Neural progenitor cell (in vitro differentiated cells): ENCODE measurements at regions not wholly inside any gene's neighbourhood (a gene's known extent, or its start where the extent isn't known, plus 50 kb on each side); places are given as distances from the start of the nearest gene placed in this dataset.
A peak's percentile ranks its signal among the peaks of the same experiment; 100 is the strongest.

ENCODE experiments used
- DNase-seq: peaks from one replicate; pipeline ENCODE4 v3.0.0-alpha.2; 2016; ENCODE audit warnings: low spot score
- H2AFZ ChIP-seq: fragments of 200-600 bp; sonication (generic); replicated peaks from 2 replicates; pipeline ENCODE4 v1.6.1; 2016; ENCODE audit warnings: antibody characterized with exemption
- H3F3A ChIP-seq: fragments of 200-600 bp; sonication (generic); 2 replicates; pipeline ENCODE4 v1.6.1; 2016; ENCODE audit warnings: antibody characterized with exemption, low read depth
- H3K27ac ChIP-seq: fragments of 200-600 bp; sonication (generic); 2 replicates; pipeline ENCODE4 v1.5.1; 2016; ENCODE audit warnings: mild to moderate bottlenecking
- H3K27me3 ChIP-seq: fragments of 200-600 bp; sonication (generic); 2 replicates; pipeline ENCODE4 v1.6.1; 2016; ENCODE audit warnings: mild to moderate bottlenecking, moderate library complexity
- H3K36me3 ChIP-seq: fragments of 200-600 bp; sonication (generic); 2 replicates; pipeline ENCODE4 v1.5.1; 2016
- H3K4me1 ChIP-seq: fragments of 200-600 bp; sonication (generic); 2 replicates; pipeline ENCODE4 v1.6.1; 2016; ENCODE audit warnings: mixed run types
- H3K4me2 ChIP-seq: fragments of 200-600 bp; sonication (generic); 2 replicates; pipeline ENCODE4 v1.6.1; 2016
- H3K4me3 ChIP-seq: fragments of 200-600 bp; sonication (generic); 2 replicates; pipeline ENCODE4 v1.5.1; 2016
- H3K79me2 ChIP-seq: fragments of 200-600 bp; sonication (generic); 2 replicates; pipeline ENCODE4 v1.6.1; 2016; ENCODE audit warnings: low read depth
- H3K9ac ChIP-seq: fragments of 200-600 bp; sonication (generic); 2 replicates; pipeline ENCODE4 v1.6.1; 2016
- H3K9me3 ChIP-seq: fragments of 200-600 bp; sonication (generic); 2 replicates; pipeline ENCODE4 v1.5.1; 2016; ENCODE audit warnings: low read depth
- H4K20me1 ChIP-seq: fragments of 200-600 bp; sonication (generic); 2 replicates; pipeline ENCODE4 v1.6.1; 2016; ENCODE audit warnings: low read depth
- H3K27ac Mint-ChIP-seq: 3 replicates; pipeline ENCODE4 v1.8.0; 2021; ENCODE audit warnings: mixed read lengths
- H3K27me3 Mint-ChIP-seq: 2 replicates; pipeline ENCODE4 v1.8.0; 2022; ENCODE audit warnings: low read depth, mild to moderate bottlenecking, inconsistent platforms, moderate library complexity, mixed read lengths; ENCODE audit not compliant: insufficient read depth
- H3K36me3 Mint-ChIP-seq: 3 replicates; pipeline ENCODE4 v1.8.0; 2021; ENCODE audit warnings: mixed read lengths
- H3K4me1 Mint-ChIP-seq: 3 replicates; pipeline ENCODE4 v1.8.0; 2021; ENCODE audit warnings: mixed read lengths
- H3K4me3 Mint-ChIP-seq: 3 replicates; pipeline ENCODE4 v1.8.0; 2021; ENCODE audit warnings: mild to moderate bottlenecking, moderate library complexity, mixed read lengths
- H3K9me3 Mint-ChIP-seq: 3 replicates; pipeline ENCODE4 v1.8.0; 2020; ENCODE audit warnings: mixed read lengths
- CTCF ChIP-seq: fragments of 200-600 bp; sonication (generic); IDR thresholded peaks from 2 replicates; pipeline ENCODE4 v1.5.1; 2017; ENCODE audit warnings: antibody characterized with exemption, mild to moderate bottlenecking
- EZH2 ChIP-seq: fragments of 200-600 bp; sonication (generic); IDR thresholded peaks from 2 replicates; pipeline ENCODE4 v1.6.1; 2017; ENCODE audit warnings: antibody characterized with exemption, mild to moderate bottlenecking, moderate library complexity
- EZH2phosphoT487 ChIP-seq: fragments of 200-600 bp; sonication (generic); IDR thresholded peaks from 2 replicates; pipeline ENCODE4 v1.6.1; 2017; ENCODE audit warnings: antibody characterized with exemption

- no peaks in the 10 kb centered on the region for H3K36me3 Mint-ChIP-seq
- no peaks in the 10 kb centered on the region for H3K9me3 Mint-ChIP-seq
- H3K4me1 Mint-ChIP-seq = peaks cover 12% of the 10 kb centered on the region
- H3K36me3 ChIP-seq = no peaks in the 10 kb centered on the region
- no peak overlapping the region for H3K4me2 ChIP-seq
- H3K9me3 ChIP-seq = no peaks in the 10 kb centered on the region
- H3K79me2 ChIP-seq = no peaks in the 10 kb centered on the region
- peak; percentile 16 for DNase-seq
- no peak overlapping the region for H3K27ac ChIP-seq
- H3K4me1 ChIP-seq = peaks cover 16% of the 10 kb centered on the region
- H3K4me3 ChIP-seq = no peak overlapping the region
- H2AFZ ChIP-seq = no peak overlapping the region
- H3K9ac ChIP-seq = no peak overlapping the region
- H3F3A ChIP-seq = peaks cover 14% of the 10 kb centered on the region
- H3K27me3 ChIP-seq = peaks cover 7% of the 10 kb centered on the region
- no peak overlapping the region for H3K27ac Mint-ChIP-seq
- H3K4me3 Mint-ChIP-seq = peak overlapping the region; percentile 91
- no peaks in the 10 kb centered on the region for H4K20me1 ChIP-seq
- no peak for TF ChIP-seq EZH2
- no peak for TF ChIP-seq CTCF
- TF ChIP-seq EZH2phosphoT487 = no peak
- peaks cover 2% of the 10 kb centered on the region for H3K27me3 Mint-ChIP-seq
These were observed 1010.0 kb downstream of the XPNPEP1 start for GRCh38 chr10:108913300-108913699.

- peaks cover 2% of the 10 kb centered on the region for H3K27me3 Mint-ChIP-seq
- no peaks in the 10 kb centered on the region for H3K36me3 ChIP-seq
- peak overlapping the region; percentile 7 for H3K9ac ChIP-seq
- peak overlapping the region; percentile 8 for H3K27ac Mint-ChIP-seq
- H3K79me2 ChIP-seq = no peaks in the 10 kb centered on the region
- peak overlapping the region; percentile 91 for H3K4me3 Mint-ChIP-seq
- no peaks in the 10 kb centered on the region for H3K9me3 ChIP-seq
- no peaks in the 10 kb centered on the region for H3K9me3 Mint-ChIP-seq
- peaks cover 16% of the 10 kb centered on the region for H3K4me1 ChIP-seq
- H2AFZ ChIP-seq = peak overlapping the region; percentile 97
- peaks cover 7% of the 10 kb centered on the region for H3K27me3 ChIP-seq
- no peaks in the 10 kb centered on the region for H3K36me3 Mint-ChIP-seq
- no peaks in the 10 kb centered on the region for H4K20me1 ChIP-seq
- H3K27ac ChIP-seq = no peak overlapping the region
- H3K4me3 ChIP-seq = peak overlapping the region; percentile 81
- H3F3A ChIP-seq = peaks cover 14% of the 10 kb centered on the region
- peak overlapping the region; percentile 90 for H3K4me2 ChIP-seq
- DNase-seq = peak; percentile 93
- peaks cover 12% of the 10 kb centered on the region for H3K4me1 Mint-ChIP-seq
- no peak for TF ChIP-seq EZH2
- TF ChIP-seq EZH2phosphoT487 = peak; percentile 18
- peak; percentile 78 for TF ChIP-seq CTCF
These were observed 1011.3 kb downstream of the XPNPEP1 start for GRCh38 chr10:108911814-108912541.

DNA sequence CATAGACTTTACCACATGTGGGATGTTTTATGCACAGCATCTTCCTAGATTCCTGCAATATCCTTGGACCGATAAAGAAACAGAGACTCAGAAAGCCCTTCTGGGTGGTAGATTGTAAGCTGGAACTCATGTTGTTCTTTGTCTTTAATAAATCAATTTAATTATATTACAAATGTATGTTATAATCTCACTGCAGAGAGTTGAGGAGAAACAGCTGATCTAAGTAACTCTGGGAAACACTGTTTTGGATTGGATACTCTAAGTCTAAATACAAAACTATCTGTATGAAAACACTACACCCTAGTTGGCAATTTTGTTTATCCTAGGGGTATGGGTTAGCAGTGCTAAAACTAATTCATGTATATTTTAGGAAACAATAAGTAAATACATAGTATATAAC is 1015.2 kb downstream of the XPNPEP1 start:
- Mint-ChIP-seq H3K27me3 (peaks cover 2% of the 10 kb centered on the region), H3K36me3 (no peaks in the 10 kb centered on the region), H3K27ac (no peak overlapping the region), H3K4me1 (peaks cover 13% of the 10 kb centered on the region), H3K9me3 (no peaks in the 10 kb centered on the region), H3K4me3 (no peak overlapping the region)
- H3K27ac ChIP-seq = no peak overlapping the region
- H3K36me3 ChIP-seq = no peaks in the 10 kb centered on the region
- no peak overlapping the region for H2AFZ ChIP-seq
- H3K4me1 ChIP-seq = peaks cover 18% of the 10 kb centered on the region
- no peak for DNase-seq
- TF ChIP-seq EZH2phosphoT487 (no peak), CTCF (no peak), EZH2 (no peak)
- H3K4me2 ChIP-seq = no peak overlapping the region
- peaks cover 6% of the 10 kb centered on the region for H3F3A ChIP-seq
- no peak overlapping the region for H3K9ac ChIP-seq
- no peaks in the 10 kb centered on the region for H4K20me1 ChIP-seq
- H3K9me3 ChIP-seq = no peaks in the 10 kb centered on the region
- no peak overlapping the region for H3K4me3 ChIP-seq
- H3K79me2 ChIP-seq = no peaks in the 10 kb centered on the region
- peaks cover 7% of the 10 kb centered on the region for H3K27me3 ChIP-seq
